HUES6 (cell line): ENCODE measurements at regions not wholly inside any gene's neighbourhood (a gene's known extent, or its start where the extent isn't known, plus 50 kb on each side); places are given as distances from the start of the nearest gene placed in this dataset.

ENCODE experiments used
- H3K27ac ChIP-seq: 2 replicates; pipeline ENCODE4 v1.7.0; 2013; ENCODE audit warnings: low read depth, mild to moderate bottlenecking, low read length, inconsistent platforms
- H3K27me3 ChIP-seq: 2 replicates; pipeline ENCODE4 v1.6.1; 2013; ENCODE audit warnings: low read length; ENCODE audit not compliant: control insufficient read depth, insufficient read depth
- H3K36me3 ChIP-seq: 2 replicates; pipeline ENCODE4 v1.6.1; 2013; ENCODE audit warnings: low read length; ENCODE audit not compliant: control insufficient read depth, insufficient read depth
- H3K4me1 ChIP-seq: 2 replicates; pipeline ENCODE4 v1.6.1; 2013; ENCODE audit warnings: low read length; ENCODE audit not compliant: control insufficient read depth, insufficient read depth
- H3K4me3 ChIP-seq: 2 replicates; pipeline ENCODE4 v1.5.1; 2013; ENCODE audit warnings: low read depth, low read length
- H3K9ac ChIP-seq: one replicate; pipeline ENCODE4 v1.6.1; 2013; ENCODE audit warnings: mild to moderate bottlenecking, low read length
- H3K9me3 ChIP-seq: 2 replicates; pipeline ENCODE4 v1.6.1; 2013; ENCODE audit warnings: low read depth, low read length; ENCODE audit not compliant: control insufficient read depth, insufficient read depth

- H3K9ac ChIP-seq: no peak overlapping the region
- no peak overlapping the region for H3K4me3 ChIP-seq
- peaks cover 10% of the 10 kb centered on the region; the same call in 1 of the 2 replicates for H3K4me1 ChIP-seq
- no peaks in the 10 kb centered on the region for H3K9me3 ChIP-seq
- no peaks in the 10 kb centered on the region for H3K36me3 ChIP-seq
- H3K27ac ChIP-seq: no peak overlapping the region
- peaks cover 6% of the 10 kb centered on the region; the same call in 1 of the 2 replicates for H3K27me3 ChIP-seq
Observed at GRCh38 chr11:119473226-119473625, 50.3 kb upstream of the THY1 start.

GRCh38 chr11:119472856-119473222, 49.9 kb upstream of the THY1 start:
- no peaks in the 10 kb centered on the region for H3K36me3 ChIP-seq
- no peak overlapping the region for H3K4me3 ChIP-seq
- no peak overlapping the region for H3K9ac ChIP-seq
- H3K9me3 ChIP-seq: no peaks in the 10 kb centered on the region
- H3K27ac ChIP-seq: no peak overlapping the region
- peaks cover 10% of the 10 kb centered on the region; the same call in 1 of the 2 replicates for H3K4me1 ChIP-seq
- H3K27me3 ChIP-seq: peaks cover 6% of the 10 kb centered on the region; the same call in 1 of the 2 replicates
